ENCODE measurements at regions not wholly inside any gene's neighbourhood (a gene's known extent, or its start where the extent isn't known, plus 50 kb on each side); places are given as distances from the start of the nearest gene placed in this dataset.

- peaks cover 7% of the 10 kb centered on the region for H3K4me1 Mint-ChIP-seq (ENCODE audit: low read depth)
- DNase-seq (ENCODE audit: low spot score): no peak
- H3K9me3 Mint-ChIP-seq: no peaks in the 10 kb centered on the region
- H3K4me3 Mint-ChIP-seq: no peak overlapping the region
- no peak overlapping the region for H3K27ac Mint-ChIP-seq
- H3K27me3 Mint-ChIP-seq (ENCODE audit: insufficient read depth): no peaks in the 10 kb centered on the region
- no peaks in the 10 kb centered on the region for H3K36me3 Mint-ChIP-seq (ENCODE audit: low read depth)
- intact Hi-C loops (cut with micrococcal nuclease): no loop called here
These were observed 189.3 kb downstream of the MIAT start for GRCh38 chr22:26846645-26847044.

GRCh38 chr22:26847046-26847445, 189.7 kb downstream of the MIAT start:
- Mint-ChIP-seq H3K27me3 (ENCODE audit: insufficient read depth) (no peaks in the 10 kb centered on the region), H3K4me1 (ENCODE audit: low read depth) (peaks cover 7% of the 10 kb centered on the region), H3K27ac (no peak overlapping the region), H3K36me3 (ENCODE audit: low read depth) (no peaks in the 10 kb centered on the region), H3K4me3 (no peak overlapping the region), H3K9me3 (no peaks in the 10 kb centered on the region)
- DNase-seq (ENCODE audit: low spot score): no peak
- intact Hi-C loops (cut with micrococcal nuclease): no loop called here

- Mint-ChIP-seq H3K27me3 (ENCODE audit: insufficient read depth) (no peaks in the 10 kb centered on the region), H3K4me3 (no peak overlapping the region), H3K36me3 (ENCODE audit: low read depth) (no peaks in the 10 kb centered on the region), H3K4me1 (ENCODE audit: low read depth) (peaks cover 7% of the 10 kb centered on the region), H3K9me3 (no peaks in the 10 kb centered on the region), H3K27ac (no peak overlapping the region)
- intact Hi-C loops (cut with micrococcal nuclease): no loop called here
- DNase-seq (ENCODE audit: low spot score): no peak
These were observed 190.4 kb downstream of the MIAT start for GRCh38 chr22:26847816-26848215.

- Mint-ChIP-seq H3K27me3 (ENCODE audit: insufficient read depth) (no peaks in the 10 kb centered on the region), H3K27ac (no peak overlapping the region), H3K9me3 (no peaks in the 10 kb centered on the region), H3K36me3 (ENCODE audit: low read depth) (no peaks in the 10 kb centered on the region), H3K4me1 (ENCODE audit: low read depth) (peaks cover 7% of the 10 kb centered on the region), H3K4me3 (no peak overlapping the region)
- intact Hi-C loops (cut with micrococcal nuclease): no loop called here
- DNase-seq (ENCODE audit: low spot score): no peak
These were observed 191.0 kb downstream of the MIAT start for GRCh38 chr22:26848244-26848920.

- Mint-ChIP-seq H3K9me3 (no peaks in the 10 kb centered on the region), H3K4me3 (no peak overlapping the region), H3K27ac (no peak overlapping the region), H3K36me3 (ENCODE audit: low read depth) (no peaks in the 10 kb centered on the region), H3K27me3 (ENCODE audit: insufficient read depth) (no peaks in the 10 kb centered on the region), H3K4me1 (ENCODE audit: low read depth) (peaks cover 7% of the 10 kb centered on the region)
- no peak for DNase-seq (ENCODE audit: low spot score)
- intact Hi-C loops (cut with micrococcal nuclease): no loop called here
These were observed 192.2 kb downstream of the MIAT start for GRCh38 chr22:26849575-26849974.

GRCh38 chr22:26851125-26851524, 193.7 kb downstream of the MIAT start:
- no peaks in the 10 kb centered on the region for H3K27me3 Mint-ChIP-seq (ENCODE audit: insufficient read depth)
- peaks cover 7% of the 10 kb centered on the region for H3K4me1 Mint-ChIP-seq (ENCODE audit: low read depth)
- intact Hi-C loops (cut with micrococcal nuclease): no loop called here
- no peak overlapping the region for H3K4me3 Mint-ChIP-seq
- no peak for DNase-seq (ENCODE audit: low spot score)
- H3K36me3 Mint-ChIP-seq (ENCODE audit: low read depth): no peaks in the 10 kb centered on the region
- no peaks in the 10 kb centered on the region for H3K9me3 Mint-ChIP-seq
- no peak overlapping the region for H3K27ac Mint-ChIP-seq

GRCh38 chr22:26852176-26852575, 194.8 kb downstream of the MIAT start:
- H3K27me3 Mint-ChIP-seq (ENCODE audit: insufficient read depth): no peaks in the 10 kb centered on the region
- no peak for DNase-seq (ENCODE audit: low spot score)
- H3K36me3 Mint-ChIP-seq (ENCODE audit: low read depth): no peaks in the 10 kb centered on the region
- intact Hi-C loops (cut with micrococcal nuclease): no loop called here
- H3K4me3 Mint-ChIP-seq: no peak overlapping the region
- no peak overlapping the region for H3K27ac Mint-ChIP-seq
- peaks cover 3% of the 10 kb centered on the region for H3K4me1 Mint-ChIP-seq (ENCODE audit: low read depth)
- H3K9me3 Mint-ChIP-seq: no peaks in the 10 kb centered on the region

- Mint-ChIP-seq H3K4me3 (no peak overlapping the region), H3K9me3 (no peaks in the 10 kb centered on the region), H3K27me3 (ENCODE audit: insufficient read depth) (no peaks in the 10 kb centered on the region), H3K4me1 (ENCODE audit: low read depth) (no peaks in the 10 kb centered on the region), H3K36me3 (ENCODE audit: low read depth) (no peaks in the 10 kb centered on the region), H3K27ac (no peak overlapping the region)
- intact Hi-C loops (cut with micrococcal nuclease): no loop called here
- DNase-seq (ENCODE audit: low spot score): no peak
These were observed 195.7 kb downstream of the MIAT start for GRCh38 chr22:26853071-26853470.

GRCh38 chr22:26853495-26853894, 196.1 kb downstream of the MIAT start:
- Mint-ChIP-seq H3K27ac (no peak overlapping the region), H3K27me3 (ENCODE audit: insufficient read depth) (no peaks in the 10 kb centered on the region), H3K4me1 (ENCODE audit: low read depth) (no peaks in the 10 kb centered on the region), H3K36me3 (ENCODE audit: low read depth) (no peaks in the 10 kb centered on the region), H3K4me3 (no peak overlapping the region), H3K9me3 (no peaks in the 10 kb centered on the region)
- intact Hi-C loops (cut with micrococcal nuclease): no loop called here
- no peak for DNase-seq (ENCODE audit: low spot score)

- Mint-ChIP-seq H3K27ac (no peak overlapping the region), H3K4me3 (no peak overlapping the region), H3K36me3 (ENCODE audit: low read depth) (no peaks in the 10 kb centered on the region), H3K4me1 (ENCODE audit: low read depth) (no peaks in the 10 kb centered on the region), H3K27me3 (ENCODE audit: insufficient read depth) (no peaks in the 10 kb centered on the region), H3K9me3 (peaks cover 6% of the 10 kb centered on the region)
- no peak for DNase-seq (ENCODE audit: low spot score)
- intact Hi-C loops (cut with micrococcal nuclease): no loop called here
These were observed 199.8 kb downstream of the MIAT start for GRCh38 chr22:26857169-26857568.

- no peaks in the 10 kb centered on the region for H3K36me3 Mint-ChIP-seq (ENCODE audit: low read depth)
- peaks cover 6% of the 10 kb centered on the region for H3K9me3 Mint-ChIP-seq
- H3K4me3 Mint-ChIP-seq: no peak overlapping the region
- intact Hi-C loops (cut with micrococcal nuclease): no loop called here
- H3K27me3 Mint-ChIP-seq (ENCODE audit: insufficient read depth): no peaks in the 10 kb centered on the region
- no peaks in the 10 kb centered on the region for H3K4me1 Mint-ChIP-seq (ENCODE audit: low read depth)
- no peak for DNase-seq (ENCODE audit: low spot score)
- H3K27ac Mint-ChIP-seq: no peak overlapping the region
These were observed 202.9 kb downstream of the MIAT start for GRCh38 chr22:26860301-26860700.

- no peak for DNase-seq (ENCODE audit: low spot score)
- Mint-ChIP-seq H3K9me3 (peaks cover 6% of the 10 kb centered on the region), H3K4me1 (ENCODE audit: low read depth) (no peaks in the 10 kb centered on the region), H3K27ac (no peak overlapping the region), H3K36me3 (ENCODE audit: low read depth) (no peaks in the 10 kb centered on the region), H3K4me3 (no peak overlapping the region), H3K27me3 (ENCODE audit: insufficient read depth) (no peaks in the 10 kb centered on the region)
- intact Hi-C loops (cut with micrococcal nuclease): no loop called here
These were observed 207.6 kb downstream of the MIAT start for GRCh38 chr22:26865021-26865420.

- Mint-ChIP-seq H3K4me1 (ENCODE audit: low read depth) (no peaks in the 10 kb centered on the region), H3K9me3 (no peaks in the 10 kb centered on the region), H3K4me3 (no peak overlapping the region), H3K27ac (no peak overlapping the region), H3K36me3 (ENCODE audit: low read depth) (no peaks in the 10 kb centered on the region), H3K27me3 (ENCODE audit: insufficient read depth) (no peaks in the 10 kb centered on the region)
- intact Hi-C loops (cut with micrococcal nuclease): no loop called here
- DNase-seq (ENCODE audit: low spot score): no peak
These were observed 226.0 kb downstream of the MIAT start for GRCh38 chr22:26883393-26883792.

- no peak overlapping the region for H3K4me3 Mint-ChIP-seq
- H3K27me3 Mint-ChIP-seq (ENCODE audit: insufficient read depth): no peaks in the 10 kb centered on the region
- DNase-seq (ENCODE audit: low spot score): no peak
- no peaks in the 10 kb centered on the region for H3K36me3 Mint-ChIP-seq (ENCODE audit: low read depth)
- intact Hi-C loops (cut with micrococcal nuclease): no loop called here
- H3K27ac Mint-ChIP-seq: no peak overlapping the region
- H3K9me3 Mint-ChIP-seq: no peaks in the 10 kb centered on the region
- no peaks in the 10 kb centered on the region for H3K4me1 Mint-ChIP-seq (ENCODE audit: low read depth)
These were observed 227.5 kb downstream of the MIAT start for GRCh38 chr22:26884921-26885320.
